B cell (primary cell): ENCODE measurements at regions not wholly inside any gene's neighbourhood (a gene's known extent, or its start where the extent isn't known, plus 50 kb on each side); places are given as distances from the start of the nearest gene placed in this dataset.

Experiments used
- ATAC-seq: fragments of 200-7000 bp; cut with Tn5 transposase; one replicate; pipeline ENCODE4 v1.10.0; 2021; ENCODE audit warnings: low read depth, mild to moderate bottlenecking, moderate number of reproducible peaks, moderate library complexity
- CTCF ChIA-PET: fragments of 350-600 bp; sonication (Branson Sonifier 250); formaldehyde crosslinking; loops from one replicate; lab custom pipeline; 2021; ENCODE audit warnings: antibody characterized with exemption, inconsistent platforms; lab: Charles Lee
- POLR2A ChIA-PET: fragments of 350-600 bp; sonication (Branson Sonifier 250); formaldehyde crosslinking; loops from one replicate; lab custom pipeline; 2021; ENCODE audit warnings: antibody characterized with exemption; lab: Charles Lee
- DNase-seq: peaks from one replicate; pipeline ENCODE4 v3.0.0; 2013
- H2AFZ ChIP-seq: 2 replicates; pipeline ENCODE4 v1.6.1; 2012; ENCODE audit warnings: mild to moderate bottlenecking, low read depth, low read length; ENCODE audit not compliant: insufficient read depth, poor library complexity, severe bottlenecking
- H3K27ac ChIP-seq, 2 donors: 1 replicate in 1 of 2; 2 replicates in 1 of 2; pipeline ENCODE4 v1.5.1; 2012 to 2013; ENCODE audit warnings: low read length in 2 of 2, mild to moderate bottlenecking in 2 of 2, moderate library complexity in 1 of 2
- H3K27me3 ChIP-seq, 4 experiments: fragments of 200-600 bp in 1 of 4; sonication (generic) in 1 of 4; replicated peaks in 1 of 4; 1 replicate in 2 of 4; 2 replicates in 2 of 4; pipeline versions ENCODE4 v1.6.1 to v1.7.0; 2013 to 2016; ENCODE audit warnings: low read length in 3 of 4, mild to moderate bottlenecking in 2 of 4, mixed read lengths in 1 of 4, moderate library complexity in 1 of 4; ENCODE audit not compliant: insufficient read depth in 4 of 4, control insufficient read depth in 3 of 4; ENCODE audit errors: control extremely low read depth in 1 of 4
- H3K36me3 ChIP-seq, 2 experiments: replicated peaks in 1 of 2; 1 replicate in 1 of 2; 2 replicates in 1 of 2; pipeline versions ENCODE4 v1.6.1 to v1.7.1; 2013; ENCODE audit warnings: low read length in 1 of 2; ENCODE audit not compliant: insufficient read depth in 2 of 2, control insufficient read depth in 1 of 2; ENCODE audit errors: control extremely low read depth in 1 of 2, extremely low read depth in 1 of 2
- H3K4me1 ChIP-seq, 2 donors: fragments of 200-600 bp in 1 of 2; sonication (generic) in 1 of 2; 1 replicate in 1 of 2; 2 replicates in 1 of 2; pipeline versions ENCODE4 v1.5.1 to v1.6.1; 2013 to 2017; ENCODE audit warnings: low read length in 2 of 2; ENCODE audit not compliant: control insufficient read depth in 2 of 2, insufficient read depth in 2 of 2
- H3K4me2 ChIP-seq: replicated peaks from 2 replicates; pipeline ENCODE3; 2012; ENCODE audit warnings: mild to moderate bottlenecking, low read depth, low read length; ENCODE audit not compliant: poor library complexity, severe bottlenecking
- H3K4me3 ChIP-seq, 5 experiments: fragments of 200-600 bp in 1 of 5; sonication (generic) in 1 of 5; 1 replicate in 3 of 5; 2 replicates in 2 of 5; pipeline versions ENCODE4 v1.5.1 to v1.7.0; 2011 to 2016; ENCODE audit warnings: low read length in 4 of 5, mild to moderate bottlenecking in 4 of 5, low read depth in 2 of 5, control low read depth in 1 of 5, moderate library complexity in 1 of 5; ENCODE audit not compliant: insufficient read depth in 1 of 5; ENCODE audit errors: control extremely low read depth in 1 of 5, extremely low read depth in 1 of 5
- H3K79me2 ChIP-seq: fragments of 200-600 bp; sonication (generic); one replicate; pipeline ENCODE4 v1.6.0; 2016; ENCODE audit warnings: low read length; ENCODE audit not compliant: control insufficient read depth, insufficient read depth
- H3K9ac ChIP-seq: fragments of 200-600 bp; sonication (generic); 2 replicates; pipeline ENCODE4 v1.6.1; 2017; ENCODE audit warnings: mild to moderate bottlenecking, low read length, moderate library complexity
- H3K9me3 ChIP-seq, 3 donors: one replicate each; pipeline versions ENCODE4 v1.6.1 to v1.7.1; 2013; ENCODE audit warnings: low read length in 2 of 3; ENCODE audit not compliant: control insufficient read depth in 2 of 3, insufficient read depth in 1 of 3; ENCODE audit errors: control extremely low read depth in 1 of 3
- H4K20me1 ChIP-seq: 2 replicates; pipeline ENCODE4 v1.6.0; 2012; ENCODE audit warnings: mild to moderate bottlenecking, low read length; ENCODE audit not compliant: insufficient read depth, control insufficient read depth, poor library complexity, severe bottlenecking
- H3K27ac Mint-ChIP-seq: one replicate; pipeline ENCODE4 v1.8.0; 2021; ENCODE audit warnings: mixed read lengths
- H3K27me3 Mint-ChIP-seq: one replicate; pipeline ENCODE4 v1.8.0; 2021; ENCODE audit warnings: mixed read lengths
- H3K4me1 Mint-ChIP-seq: one replicate; pipeline ENCODE4 v1.8.0; 2021; ENCODE audit warnings: mixed read lengths
- H3K4me3 Mint-ChIP-seq: one replicate; pipeline ENCODE4 v1.8.0; 2021; ENCODE audit warnings: mixed read lengths
- H3K9me3 Mint-ChIP-seq: one replicate; pipeline ENCODE4 v1.8.0; 2022; ENCODE audit warnings: mixed read lengths; ENCODE audit not compliant: insufficient read depth
- EZH2 ChIP-seq: IDR thresholded peaks from 2 replicates; pipeline ENCODE4 v1.6.1; 2012; ENCODE audit warnings: borderline replicate concordance, low read depth, mild to moderate bottlenecking, moderate library complexity, low read length; ENCODE audit not compliant: insufficient read depth, poor library complexity, severe bottlenecking
- WGBS: methylation state at CpG from one replicate; pipeline ENCODE4 v1.1.5; 2013; ENCODE audit warnings: missing lambda C conversion rate; ENCODE audit not compliant: insufficient coverage; 5-methylcytosine and 5-hydroxymethylcytosine counted together
- intact Hi-C: fragments of 100-400 bp; cut with micrococcal nuclease; formaldehyde crosslinking; loops from one replicate; pipeline ENCODE4 v1.10.0; 2022
- TF ChIP-seq, protein P1 (sequence below): fragments of 200-600 bp; IDR thresholded peaks from one replicate; pipeline ENCODE4 v1.8.0; 2022; ENCODE audit warnings: antibody characterized with exemption, mild to moderate bottlenecking

DNA sequence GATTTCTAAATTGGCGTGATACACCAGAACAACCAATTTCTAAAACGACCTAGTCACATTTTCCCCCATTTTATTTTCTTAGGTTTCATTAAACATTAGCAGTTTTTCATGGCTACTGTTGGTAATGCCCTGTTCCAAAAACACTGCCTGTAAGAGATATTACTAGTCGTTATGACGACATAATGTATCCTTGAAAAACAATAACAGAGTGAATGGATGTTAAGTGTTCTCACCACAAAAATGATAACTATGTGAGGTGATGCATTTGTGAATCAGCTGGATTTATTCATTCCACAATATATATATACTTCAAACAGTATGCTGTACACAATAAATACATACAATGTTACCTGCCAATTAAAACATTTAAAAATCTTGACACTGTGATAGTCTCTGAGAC is 1147.6 kb upstream of the PCDH10 start:
- intact Hi-C loops, result no loop called here
- TF ChIP-seq EZH2, result no peak
- TF ChIP-seq, protein P1, sequence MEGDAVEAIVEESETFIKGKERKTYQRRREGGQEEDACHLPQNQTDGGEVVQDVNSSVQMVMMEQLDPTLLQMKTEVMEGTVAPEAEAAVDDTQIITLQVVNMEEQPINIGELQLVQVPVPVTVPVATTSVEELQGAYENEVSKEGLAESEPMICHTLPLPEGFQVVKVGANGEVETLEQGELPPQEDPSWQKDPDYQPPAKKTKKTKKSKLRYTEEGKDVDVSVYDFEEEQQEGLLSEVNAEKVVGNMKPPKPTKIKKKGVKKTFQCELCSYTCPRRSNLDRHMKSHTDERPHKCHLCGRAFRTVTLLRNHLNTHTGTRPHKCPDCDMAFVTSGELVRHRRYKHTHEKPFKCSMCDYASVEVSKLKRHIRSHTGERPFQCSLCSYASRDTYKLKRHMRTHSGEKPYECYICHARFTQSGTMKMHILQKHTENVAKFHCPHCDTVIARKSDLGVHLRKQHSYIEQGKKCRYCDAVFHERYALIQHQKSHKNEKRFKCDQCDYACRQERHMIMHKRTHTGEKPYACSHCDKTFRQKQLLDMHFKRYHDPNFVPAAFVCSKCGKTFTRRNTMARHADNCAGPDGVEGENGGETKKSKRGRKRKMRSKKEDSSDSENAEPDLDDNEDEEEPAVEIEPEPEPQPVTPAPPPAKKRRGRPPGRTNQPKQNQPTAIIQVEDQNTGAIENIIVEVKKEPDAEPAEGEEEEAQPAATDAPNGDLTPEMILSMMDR, result no peak
- H3K27ac ChIP-seq, result no peak overlapping the region
- DNase-seq, result no peak
- CTCF ChIA-PET, result no interaction called here
- Mint-ChIP-seq H3K4me3 (no peak overlapping the region), H3K27me3 (no peaks in the 10 kb centered on the region), H3K4me1 (no peaks in the 10 kb centered on the region), H3K27ac (no peak overlapping the region), H3K9me3 (no peaks in the 10 kb centered on the region)
- ATAC-seq, result no peak
- WGBS, result 100% methylated on average over 2 of the region's 4 CpGs
- H3K9ac ChIP-seq, result no peak overlapping the region
- no peak overlapping the region for H3K4me3 ChIP-seq
- H3K4me1 ChIP-seq, result no peaks in the 10 kb centered on the region
- no peaks in the 10 kb centered on the region for H4K20me1 ChIP-seq
- H3K36me3 ChIP-seq, result no peaks in the 10 kb centered on the region
- H3K9me3 ChIP-seq, result no peaks in the 10 kb centered on the region
- no peak overlapping the region for H2AFZ ChIP-seq
- no peaks in the 10 kb centered on the region for H3K27me3 ChIP-seq
- POLR2A ChIA-PET, result no interaction called here
- H3K79me2 ChIP-seq, result no peaks in the 10 kb centered on the region
- H3K4me2 ChIP-seq, result no peak overlapping the region

DNA sequence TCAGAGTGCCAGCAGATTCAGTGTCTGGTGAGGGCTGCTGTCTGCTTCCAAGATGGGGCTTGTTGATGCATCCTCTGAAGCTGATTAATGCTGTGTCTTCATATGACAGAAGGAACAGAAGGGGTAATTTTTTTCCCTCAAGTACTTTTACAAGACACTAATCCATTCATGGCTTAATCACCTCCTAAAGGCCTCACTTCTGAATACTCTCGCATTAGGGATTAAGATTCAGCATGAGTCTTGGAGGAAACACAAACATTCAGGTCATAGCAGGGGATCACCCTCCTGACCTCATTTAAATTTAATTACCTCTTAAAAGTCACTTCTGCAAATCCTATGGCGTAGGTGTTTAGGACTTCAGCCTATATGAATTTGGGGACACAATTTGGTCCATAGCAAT is 1145.5 kb upstream of the PCDH10 start:
- intact Hi-C loops, result no loop called here
- Histone ChIP-seq H3K79me2 (no peaks in the 10 kb centered on the region), H3K4me1 (no peaks in the 10 kb centered on the region), H3K4me2 (no peak overlapping the region), H4K20me1 (no peaks in the 10 kb centered on the region), H3K27ac (no peak overlapping the region), H3K36me3 (no peaks in the 10 kb centered on the region), H2AFZ (no peak overlapping the region), H3K9ac (no peak overlapping the region), H3K27me3 (no peaks in the 10 kb centered on the region), H3K9me3 (no peaks in the 10 kb centered on the region), H3K4me3 (no peak overlapping the region)
- no peak for ATAC-seq
- no peak overlapping the region for H3K4me3 Mint-ChIP-seq
- no peaks in the 10 kb centered on the region for H3K9me3 Mint-ChIP-seq
- no peak for DNase-seq
- CTCF ChIA-PET, result no interaction called here
- no peak overlapping the region for H3K27ac Mint-ChIP-seq
- TF ChIP-seq, protein P1, result no peak
- no peak for TF ChIP-seq EZH2
- H3K4me1 Mint-ChIP-seq, result no peaks in the 10 kb centered on the region
- 100% methylated on average over 1 of the region's 2 CpGs for WGBS
- POLR2A ChIA-PET, result no interaction called here
- no peaks in the 10 kb centered on the region for H3K27me3 Mint-ChIP-seq
